Vagina (tissue), 2 donors: ENCODE measurements at regions not wholly inside any gene's neighbourhood (a gene's known extent, or its start where the extent isn't known, plus 50 kb on each side); places are given as distances from the start of the nearest gene placed in this dataset.
A peak's percentile ranks its signal among the peaks of the same experiment; 100 is the strongest.

Experiments used
- DNase-seq, 2 donors: peaks; one replicate each; pipeline ENCODE4 v3.0.0-alpha.2; 2017; ENCODE audit errors: extremely low spot score in 2 of 2
- H3K27ac ChIP-seq: fragments of 200-600 bp; sonication (generic); one replicate; pipeline ENCODE4 v1.5.1; 2019
- H3K27me3 ChIP-seq: fragments of 200-600 bp; sonication (generic); one replicate; pipeline ENCODE4 v1.5.1; 2019
- H3K36me3 ChIP-seq, 2 donors: fragments of 200-600 bp; sonication (generic); one replicate each; pipeline ENCODE4 v1.5.1; 2017 to 2019
- H3K4me1 ChIP-seq: fragments of 200-600 bp; sonication (generic); one replicate; pipeline ENCODE4 v1.5.1; 2019
- H3K4me3 ChIP-seq, 2 donors: fragments of 200-600 bp; sonication (generic); 1 replicate in 1 of 2; 2 replicates in 1 of 2; pipeline ENCODE4 v1.5.1; 2016 to 2019
- H3K9me3 ChIP-seq: fragments of 200-600 bp; sonication (generic); one replicate; pipeline ENCODE4 v1.5.1; 2019
- POLR2A ChIP-seq, 2 donors: fragments of 450-650 bp; IDR thresholded peaks; one replicate each; pipeline ENCODE4 v1.6.1; 2017; ENCODE audit warnings: antibody characterized with exemption in 2 of 2, mild to moderate bottlenecking in 2 of 2, moderate library complexity in 2 of 2
- POLR2AphosphoS5 ChIP-seq, 2 donors: sonication (generic); formaldehyde crosslinking; IDR thresholded peaks; one replicate each; pipeline ENCODE4 v1.9.0; 2017; ENCODE audit warnings: antibody characterized with exemption in 2 of 2, mild to moderate bottlenecking in 2 of 2, low read depth in 1 of 2; ENCODE audit not compliant: insufficient read depth in 1 of 2
- intact Hi-C: fragments of 100-400 bp; cut with DNase I; formaldehyde crosslinking; loops from one replicate; pipeline ENCODE4 v1.15.1; 2023
- TF ChIP-seq, protein P1 (sequence below), 3 experiments: fragments of 450-650 bp in 2 of 3; fragments of 200-600 bp in 1 of 3; sonication (generic) in 1 of 3; IDR thresholded peaks; one replicate each; pipeline ENCODE4 v1.5.1; 2017 to 2019; ENCODE audit warnings: antibody characterized with exemption in 3 of 3, mild to moderate bottlenecking in 2 of 3, moderate library complexity in 2 of 3

DNA sequence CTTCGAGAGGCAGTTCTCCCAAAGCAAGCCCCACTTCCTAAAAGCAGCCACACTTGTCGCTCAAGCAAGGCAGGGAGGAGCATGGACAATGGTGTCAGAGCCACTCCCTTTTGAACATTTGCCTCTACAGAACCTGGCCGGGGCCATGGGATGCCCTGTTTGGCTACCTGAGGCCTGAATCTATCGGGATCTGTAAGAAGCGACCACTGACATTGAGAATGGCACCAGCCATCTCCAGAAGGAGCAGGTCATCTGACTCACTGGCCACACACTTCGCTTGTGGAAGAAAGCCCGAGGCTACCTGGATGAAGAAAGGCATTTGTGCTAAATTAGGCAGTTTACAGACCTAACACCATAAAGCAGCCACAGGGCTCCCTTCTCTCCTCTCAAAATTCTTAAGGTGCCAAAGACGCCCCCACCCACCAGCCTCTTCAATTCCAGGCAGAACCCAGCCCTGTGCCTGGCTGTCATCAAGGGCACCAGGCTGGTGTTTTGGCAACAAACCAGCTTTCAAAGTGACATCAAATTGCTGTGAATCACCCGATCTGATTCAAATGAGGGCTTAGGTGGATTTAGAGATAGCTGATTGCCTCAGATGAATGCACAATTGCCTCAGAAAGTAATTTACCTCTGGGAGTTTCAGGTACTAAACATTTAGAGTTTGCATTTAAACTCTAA lies 104.8 kb downstream of the ETS2 start:
- Histone ChIP-seq H3K9me3 (no peaks in the 10 kb centered on the region), H3K36me3 (no peaks in the 10 kb centered on the region), H3K4me3 (no peak overlapping the region), H3K4me1 (peaks cover 84% of the 10 kb centered on the region), H3K27ac (peak overlapping the region; percentile 92), H3K27me3 (no peaks in the 10 kb centered on the region)
- no peak for DNase-seq
- TF ChIP-seq, protein P1, sequence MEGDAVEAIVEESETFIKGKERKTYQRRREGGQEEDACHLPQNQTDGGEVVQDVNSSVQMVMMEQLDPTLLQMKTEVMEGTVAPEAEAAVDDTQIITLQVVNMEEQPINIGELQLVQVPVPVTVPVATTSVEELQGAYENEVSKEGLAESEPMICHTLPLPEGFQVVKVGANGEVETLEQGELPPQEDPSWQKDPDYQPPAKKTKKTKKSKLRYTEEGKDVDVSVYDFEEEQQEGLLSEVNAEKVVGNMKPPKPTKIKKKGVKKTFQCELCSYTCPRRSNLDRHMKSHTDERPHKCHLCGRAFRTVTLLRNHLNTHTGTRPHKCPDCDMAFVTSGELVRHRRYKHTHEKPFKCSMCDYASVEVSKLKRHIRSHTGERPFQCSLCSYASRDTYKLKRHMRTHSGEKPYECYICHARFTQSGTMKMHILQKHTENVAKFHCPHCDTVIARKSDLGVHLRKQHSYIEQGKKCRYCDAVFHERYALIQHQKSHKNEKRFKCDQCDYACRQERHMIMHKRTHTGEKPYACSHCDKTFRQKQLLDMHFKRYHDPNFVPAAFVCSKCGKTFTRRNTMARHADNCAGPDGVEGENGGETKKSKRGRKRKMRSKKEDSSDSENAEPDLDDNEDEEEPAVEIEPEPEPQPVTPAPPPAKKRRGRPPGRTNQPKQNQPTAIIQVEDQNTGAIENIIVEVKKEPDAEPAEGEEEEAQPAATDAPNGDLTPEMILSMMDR (IDR thresholded peaks at IDR 0.05) = no peak
- no peak for TF ChIP-seq POLR2A (IDR thresholded peaks at IDR 0.05)
- peak in 1 of 2 donors; percentile 60 for TF ChIP-seq POLR2AphosphoS5 (IDR thresholded peaks at IDR 0.05; ENCODE audit: insufficient read depth in 1 of 2, low read depth in 1 of 2)
- intact Hi-C loops = loop anchor here (5.0 to 10.0 kb wide), 2 partner anchors 103 to 204 kb away; partner anchors contain the start of gene ETS2

DNA sequence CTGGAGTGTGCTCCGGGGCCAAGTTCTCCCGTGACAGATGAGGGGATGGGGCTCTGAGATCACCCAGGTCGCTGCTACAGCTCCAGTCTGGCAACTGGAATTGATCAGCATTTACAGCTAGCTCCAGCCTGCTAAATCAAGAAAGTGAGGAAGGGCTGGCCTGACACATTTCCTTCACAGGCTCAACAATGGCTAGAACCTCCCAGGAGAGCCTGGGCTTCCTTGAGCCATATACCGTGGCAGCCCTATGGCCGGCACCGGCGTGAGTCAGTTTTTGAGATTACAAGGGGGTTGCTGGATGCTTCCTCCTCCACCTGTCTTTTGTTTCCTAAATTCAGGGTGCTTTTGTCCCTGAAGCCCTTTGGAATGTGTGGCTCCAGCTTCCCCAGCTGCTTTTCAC lies 104.2 kb downstream of the ETS2 start:
- H3K4me1 ChIP-seq = peaks cover 83% of the 10 kb centered on the region
- TF ChIP-seq, protein P1 (IDR thresholded peaks at IDR 0.05) = no peak
- TF ChIP-seq POLR2AphosphoS5 (IDR thresholded peaks at IDR 0.05; ENCODE audit: insufficient read depth in 1 of 2, low read depth in 1 of 2) (no peak), POLR2A (IDR thresholded peaks at IDR 0.05) (no peak)
- no peak overlapping the region for H3K4me3 ChIP-seq
- no peak for DNase-seq
- no peaks in the 10 kb centered on the region for H3K27me3 ChIP-seq
- no peaks in the 10 kb centered on the region for H3K36me3 ChIP-seq
- H3K27ac ChIP-seq = peak overlapping the region; percentile 92
- intact Hi-C loops = loop anchor here (5.0 to 10.0 kb wide), 2 partner anchors 103 to 205 kb away; partner anchors contain the start of gene ETS2
- H3K9me3 ChIP-seq = no peaks in the 10 kb centered on the region

DNA sequence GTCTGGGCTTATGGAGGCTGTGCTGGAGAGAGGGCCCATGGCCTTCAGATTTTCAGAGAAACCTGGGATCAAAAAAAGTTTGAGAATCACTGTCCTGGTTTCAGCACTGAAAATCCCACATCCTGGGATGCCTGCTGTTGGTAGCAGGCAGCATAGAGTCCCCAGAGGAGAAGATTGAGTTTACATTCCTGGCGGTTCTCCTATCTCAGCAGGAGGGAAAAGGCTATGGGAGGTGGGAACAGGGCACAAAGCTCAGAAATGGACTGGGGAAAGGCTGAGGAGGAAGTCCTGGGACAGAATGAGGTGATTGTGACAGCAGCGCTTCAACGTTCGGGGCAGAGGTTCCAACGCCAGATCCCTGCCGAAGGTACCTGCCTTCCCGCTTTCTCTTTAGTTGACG lies 103.4 kb downstream of the ETS2 start:
- H3K4me3 ChIP-seq = no peak overlapping the region
- no peak for DNase-seq
- peak overlapping the region; percentile 92 for H3K27ac ChIP-seq
- H3K4me1 ChIP-seq = peaks cover 81% of the 10 kb centered on the region
- TF ChIP-seq POLR2AphosphoS5 (IDR thresholded peaks at IDR 0.05; ENCODE audit: insufficient read depth in 1 of 2, low read depth in 1 of 2) = no peak
- no peak for TF ChIP-seq POLR2A (IDR thresholded peaks at IDR 0.05)
- TF ChIP-seq, protein P1 (IDR thresholded peaks at IDR 0.05) = no peak
- intact Hi-C loops = no loop called here
- H3K9me3 ChIP-seq = no peaks in the 10 kb centered on the region
- no peaks in the 10 kb centered on the region for H3K27me3 ChIP-seq
- H3K36me3 ChIP-seq = no peaks in the 10 kb centered on the region

DNA sequence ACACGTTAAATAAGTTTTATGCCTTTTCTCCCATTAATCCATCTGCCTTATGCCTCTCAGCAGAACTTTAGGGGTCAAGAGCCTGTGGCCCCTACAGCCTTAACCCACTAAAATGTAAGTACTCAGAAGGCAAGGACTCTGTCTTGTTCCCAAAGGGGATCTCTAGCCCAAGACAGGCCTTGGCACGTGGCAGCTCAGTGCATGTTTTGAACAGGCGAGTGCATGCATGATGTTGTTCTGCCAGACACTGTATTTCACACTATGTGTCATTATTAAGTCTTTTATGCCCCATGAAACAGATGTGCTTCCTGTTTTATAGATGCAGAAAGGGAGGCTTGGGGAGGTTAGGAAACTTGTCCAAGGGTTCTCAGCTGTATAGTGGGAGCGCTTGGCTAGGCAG lies 102.8 kb downstream of the ETS2 start:
- Histone ChIP-seq H3K27ac (peak overlapping the region; percentile 92), H3K9me3 (no peaks in the 10 kb centered on the region), H3K4me3 (no peak overlapping the region), H3K4me1 (peaks cover 79% of the 10 kb centered on the region), H3K27me3 (no peaks in the 10 kb centered on the region), H3K36me3 (no peaks in the 10 kb centered on the region)
- intact Hi-C loops = no loop called here
- TF ChIP-seq POLR2A (IDR thresholded peaks at IDR 0.05) (no peak), POLR2AphosphoS5 (IDR thresholded peaks at IDR 0.05; ENCODE audit: insufficient read depth in 1 of 2, low read depth in 1 of 2) (peak in 1 of 2 donors; percentile 18)
- TF ChIP-seq, protein P1 (IDR thresholded peaks at IDR 0.05) = no peak
- DNase-seq = no peak

DNA sequence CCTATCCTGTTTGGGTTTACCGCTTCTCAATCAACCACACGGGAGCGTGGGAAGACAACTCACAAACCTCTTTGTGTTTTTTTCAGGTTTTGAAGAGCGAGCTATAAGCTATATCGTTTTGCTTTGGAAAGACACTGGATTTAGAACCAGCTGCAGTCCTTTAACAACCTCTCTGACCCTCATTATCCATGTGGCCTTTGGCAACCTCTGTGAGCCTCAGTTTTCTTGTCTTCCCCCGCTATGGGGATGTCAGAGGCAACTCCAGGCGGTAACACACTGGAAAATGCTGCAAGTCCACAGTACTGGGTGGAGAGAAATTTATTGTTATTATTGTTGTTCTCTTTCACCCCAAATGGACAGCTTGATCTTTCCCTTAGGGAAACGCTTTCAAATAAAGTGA lies 100.0 kb downstream of the ETS2 start:
- Histone ChIP-seq H3K36me3 (no peaks in the 10 kb centered on the region), H3K9me3 (no peaks in the 10 kb centered on the region), H3K27me3 (no peaks in the 10 kb centered on the region), H3K27ac (peak overlapping the region; percentile 92), H3K4me1 (peaks cover 51% of the 10 kb centered on the region), H3K4me3 (no peak overlapping the region)
- TF ChIP-seq, protein P1 (IDR thresholded peaks at IDR 0.05) = no peak
- no peak for TF ChIP-seq POLR2A (IDR thresholded peaks at IDR 0.05)
- TF ChIP-seq POLR2AphosphoS5 (IDR thresholded peaks at IDR 0.05; ENCODE audit: insufficient read depth in 1 of 2, low read depth in 1 of 2) = no peak
- intact Hi-C loops = no loop called here
- no peak for DNase-seq
